Sigmoid colon (tissue), 4 donors: ENCODE measurements at regions not wholly inside any gene's neighbourhood (a gene's known extent, or its start where the extent isn't known, plus 50 kb on each side); places are given as distances from the start of the nearest gene placed in this dataset.

Source experiments
- CTCF ChIP-seq, 4 experiments: fragments of 450-650 bp in 3 of 4; fragments of 200-600 bp in 1 of 4; IDR thresholded peaks; one replicate each; pipeline ENCODE4 v1.5.1; 2016 to 2019; ENCODE audit warnings: antibody characterized with exemption in 4 of 4, mild to moderate bottlenecking in 3 of 4, moderate library complexity in 2 of 4
- EP300 ChIP-seq, 4 donors: sonication (generic); formaldehyde crosslinking; IDR thresholded peaks; one replicate each; pipeline ENCODE4 v1.6.1; 2017; ENCODE audit warnings: antibody characterized with exemption in 4 of 4
- POLR2A ChIP-seq, 2 donors: fragments of 450-650 bp; IDR thresholded peaks; one replicate each; pipeline ENCODE4 v1.6.1; 2016; ENCODE audit warnings: antibody characterized with exemption in 2 of 2, mild to moderate bottlenecking in 2 of 2, moderate library complexity in 2 of 2
- POLR2AphosphoS5 ChIP-seq, 4 donors: sonication (generic); formaldehyde crosslinking; IDR thresholded peaks; one replicate each; pipeline ENCODE4 v1.6.1; 2017; ENCODE audit warnings: antibody characterized with exemption in 4 of 4

- TF ChIP-seq CTCF (IDR thresholded peaks at IDR 0.05) (no peak), POLR2A (IDR thresholded peaks at IDR 0.05) (no peak), EP300 (IDR thresholded peaks at IDR 0.05) (no peak), POLR2AphosphoS5 (IDR thresholded peaks at IDR 0.05) (no peak)
Measured at GRCh38 chr7:56447864-56448693, 331.9 kb upstream of the NUPR2 start.
